Thymus (tissue), 11 donors: ENCODE measurements at regions not wholly inside any gene's neighbourhood (a gene's known extent, or its start where the extent isn't known, plus 50 kb on each side); places are given as distances from the start of the nearest gene placed in this dataset.

ENCODE experiments used
- DNase-seq, 9 donors: peaks; one replicate each; pipeline ENCODE4 v3.0.0-alpha.2; 2013; ENCODE audit warnings: low spot score in 9 of 9, low read depth in 6 of 9, missing footprints in 1 of 9
- H3K27ac ChIP-seq, 2 donors: one replicate each; pipeline ENCODE4 v1.5.1; 2013; ENCODE audit warnings: control low read depth in 1 of 2, low read depth in 1 of 2, low read length in 1 of 2, mild to moderate bottlenecking in 1 of 2, moderate library complexity in 1 of 2
- H3K27me3 ChIP-seq, 2 donors: one replicate each; pipeline ENCODE4 v1.5.1; 2013; ENCODE audit warnings: low read length in 1 of 2; ENCODE audit not compliant: control insufficient read depth in 2 of 2, insufficient read depth in 1 of 2
- H3K36me3 ChIP-seq, 2 donors: one replicate each; pipeline ENCODE4 v1.5.1; 2013; ENCODE audit warnings: low read length in 1 of 2, mild to moderate bottlenecking in 1 of 2, moderate library complexity in 1 of 2; ENCODE audit not compliant: control insufficient read depth in 2 of 2, insufficient read depth in 2 of 2
- H3K4me1 ChIP-seq, 2 donors: one replicate each; pipeline ENCODE4 v1.5.1; 2013; ENCODE audit warnings: low read length in 2 of 2; ENCODE audit not compliant: control insufficient read depth in 2 of 2, insufficient read depth in 2 of 2
- H3K4me3 ChIP-seq, 2 donors: one replicate each; pipeline ENCODE4 v1.5.1; 2013; ENCODE audit warnings: low read length in 2 of 2, control low read depth in 1 of 2, mild to moderate bottlenecking in 1 of 2
- H3K9me3 ChIP-seq, 2 donors: one replicate each; pipeline ENCODE4 v1.5.1; 2013; ENCODE audit warnings: low read length in 1 of 2, mild to moderate bottlenecking in 1 of 2; ENCODE audit not compliant: control insufficient read depth in 2 of 2, insufficient read depth in 1 of 2
- WGBS: extraction: QIAGEN DNeasy Blood & Tissue Kit; methylation state at CpG from one replicate; pipeline ENCODE4 v1.1.7; 2013; 5-methylcytosine and 5-hydroxymethylcytosine counted together
- donor health status: healthy.

GRCh38 chr14:25630447-25630846 lies 580.5 kb upstream of the STXBP6 start:
- H3K9me3 ChIP-seq: no peaks in the 10 kb centered on the region
- DNase-seq: no peak
- H3K36me3 ChIP-seq: no peaks in the 10 kb centered on the region
- WGBS: 80% methylated on average over 2 of the region's 2 CpGs
- no peak overlapping the region for H3K27ac ChIP-seq
- H3K4me1 ChIP-seq: no peaks in the 10 kb centered on the region
- H3K27me3 ChIP-seq: no peaks in the 10 kb centered on the region
- H3K4me3 ChIP-seq: no peak overlapping the region

GRCh38 chr14:25628978-25629377 lies 579.0 kb upstream of the STXBP6 start:
- Histone ChIP-seq H3K36me3 (no peaks in the 10 kb centered on the region), H3K4me3 (no peak overlapping the region), H3K4me1 (no peaks in the 10 kb centered on the region), H3K9me3 (no peaks in the 10 kb centered on the region), H3K27me3 (no peaks in the 10 kb centered on the region), H3K27ac (no peak overlapping the region)
- DNase-seq: no peak
- 91% methylated on average over 2 of the region's 2 CpGs for WGBS

GRCh38 chr14:25628390-25628789 lies 578.4 kb upstream of the STXBP6 start:
- DNase-seq: no peak
- Histone ChIP-seq H3K4me1 (no peaks in the 10 kb centered on the region), H3K36me3 (no peaks in the 10 kb centered on the region), H3K27me3 (no peaks in the 10 kb centered on the region), H3K27ac (no peak overlapping the region), H3K4me3 (no peak overlapping the region), H3K9me3 (no peaks in the 10 kb centered on the region)
- WGBS: 92% methylated on average over 2 of the region's 2 CpGs

- no peaks in the 10 kb centered on the region for H3K36me3 ChIP-seq
- 86% methylated on average over 2 of the region's 2 CpGs for WGBS
- no peaks in the 10 kb centered on the region for H3K27me3 ChIP-seq
- H3K27ac ChIP-seq: no peak overlapping the region
- H3K9me3 ChIP-seq: no peaks in the 10 kb centered on the region
- DNase-seq: no peak
- no peak overlapping the region for H3K4me3 ChIP-seq
- no peaks in the 10 kb centered on the region for H3K4me1 ChIP-seq
These were observed 577.0 kb upstream of the STXBP6 start for GRCh38 chr14:25626986-25627385.

GRCh38 chr14:25622763-25623162 lies 572.8 kb upstream of the STXBP6 start:
- H3K27me3 ChIP-seq: no peaks in the 10 kb centered on the region
- no peaks in the 10 kb centered on the region for H3K4me1 ChIP-seq
- no peak for DNase-seq
- no peaks in the 10 kb centered on the region for H3K36me3 ChIP-seq
- 67% methylated on average over 1 of the region's 1 CpG for WGBS
- H3K4me3 ChIP-seq: no peak overlapping the region
- no peak overlapping the region for H3K27ac ChIP-seq
- peaks cover 0 to 4% of the 10 kb centered on the region in 2 donors for H3K9me3 ChIP-seq

- H3K36me3 ChIP-seq: no peaks in the 10 kb centered on the region
- H3K27me3 ChIP-seq: no peaks in the 10 kb centered on the region
These were observed 570.6 kb upstream of the STXBP6 start for GRCh38 chr14:25620515-25620914.

GRCh38 chr14:25615174-25615573 lies 565.2 kb upstream of the STXBP6 start:
- Histone ChIP-seq H3K4me3 (no peak overlapping the region), H3K9me3 (peaks cover 1 to 4% of the 10 kb centered on the region in 2 donors), H3K27ac (no peak overlapping the region), H3K4me1 (no peaks in the 10 kb centered on the region), H3K27me3 (no peaks in the 10 kb centered on the region), H3K36me3 (no peaks in the 10 kb centered on the region)
- no peak for DNase-seq

More at GRCh38 chr14:25620515-25620914, 570.6 kb upstream of the STXBP6 start:
- H3K4me1 ChIP-seq: no peaks in the 10 kb centered on the region
- no peak overlapping the region for H3K27ac ChIP-seq
- no peak for DNase-seq
- H3K9me3 ChIP-seq: peaks cover 1 to 4% of the 10 kb centered on the region in 2 donors
- no peak overlapping the region for H3K4me3 ChIP-seq

GRCh38 chr14:25607192-25607591 lies 557.2 kb upstream of the STXBP6 start:
- Histone ChIP-seq H3K36me3 (no peaks in the 10 kb centered on the region), H3K27ac (no peak overlapping the region), H3K4me1 (no peaks in the 10 kb centered on the region), H3K9me3 (no peaks in the 10 kb centered on the region), H3K27me3 (no peaks in the 10 kb centered on the region), H3K4me3 (no peak overlapping the region)
- DNase-seq: no peak
- WGBS: 32% methylated on average over 3 of the region's 3 CpGs

GRCh38 chr14:25602106-25602505 lies 552.2 kb upstream of the STXBP6 start:
- H3K27me3 ChIP-seq: no peaks in the 10 kb centered on the region
- no peaks in the 10 kb centered on the region for H3K36me3 ChIP-seq
- no peak overlapping the region for H3K27ac ChIP-seq
- no peaks in the 10 kb centered on the region for H3K9me3 ChIP-seq
- no peaks in the 10 kb centered on the region for H3K4me1 ChIP-seq
- H3K4me3 ChIP-seq: no peak overlapping the region
- WGBS: 87% methylated on average over 1 of the region's 1 CpG
- no peak for DNase-seq

GRCh38 chr14:25588751-25589150 lies 538.8 kb upstream of the STXBP6 start:
- 91% methylated on average over 3 of the region's 3 CpGs for WGBS
- no peak overlapping the region for H3K4me3 ChIP-seq
- H3K27ac ChIP-seq: no peak overlapping the region
- no peak for DNase-seq
- no peaks in the 10 kb centered on the region for H3K27me3 ChIP-seq
- no peaks in the 10 kb centered on the region for H3K36me3 ChIP-seq
- H3K4me1 ChIP-seq: no peaks in the 10 kb centered on the region
- H3K9me3 ChIP-seq: peaks cover 0 to 12% of the 10 kb centered on the region in 2 donors
